ENCODE measurements at regions not wholly inside any gene's neighbourhood (a gene's known extent, or its start where the extent isn't known, plus 50 kb on each side); places are given as distances from the start of the nearest gene placed in this dataset.

- FAIRE-seq: no peak
- DNase-seq (ENCODE audit: low spot score): no peak
Observed at GRCh38 chr5:146940295-146940694, 61.7 kb upstream of the PPP2R2B start.

GRCh38 chr5:146944019-146944418 lies 65.5 kb upstream of the PPP2R2B start:
- DNase-seq (ENCODE audit: low spot score): no peak
- no peak for FAIRE-seq

- DNase-seq (ENCODE audit: low spot score) (no peak), FAIRE-seq (no peak)
Observed at GRCh38 chr5:146944764-146945616, 66.4 kb upstream of the PPP2R2B start.

- FAIRE-seq: no peak
Observed at GRCh38 chr5:146945617-146946084, 67.1 kb upstream of the PPP2R2B start.

GRCh38 chr5:146947181-146947941 lies 68.8 kb upstream of the PPP2R2B start:
- FAIRE-seq (no peak), DNase-seq (ENCODE audit: low spot score) (peak; percentile 11)

More at GRCh38 chr5:146945617-146946084, 67.1 kb upstream of the PPP2R2B start:
- DNase-seq (ENCODE audit: low spot score): no peak

- no peak for DNase-seq (ENCODE audit: low spot score)
- no peak for FAIRE-seq
Observed at GRCh38 chr5:146948666-146949065, 70.1 kb upstream of the PPP2R2B start.

- no peak for DNase-seq (ENCODE audit: low spot score)
- no peak for FAIRE-seq
Observed at GRCh38 chr5:146952168-146952567, 73.6 kb upstream of the PPP2R2B start.

- DNase-seq (ENCODE audit: low spot score) (no peak), FAIRE-seq (no peak)
Observed at GRCh38 chr5:146956217-146956616, 77.7 kb upstream of the PPP2R2B start.

GRCh38 chr5:146959360-146959759 lies 80.8 kb upstream of the PPP2R2B start:
- DNase-seq (ENCODE audit: low spot score) (no peak), FAIRE-seq (no peak)

- DNase-seq (ENCODE audit: low spot score) (peak; percentile 16), FAIRE-seq (peak; percentile 20)
Observed at GRCh38 chr5:146962801-146963355, 84.3 kb upstream of the PPP2R2B start.

- FAIRE-seq: peak; percentile 78
Observed at GRCh38 chr5:146965761-146966659, 87.5 kb upstream of the PPP2R2B start.

GRCh38 chr5:146967646-146968045 lies 89.1 kb upstream of the PPP2R2B start:
- DNase-seq (ENCODE audit: low spot score) (no peak), FAIRE-seq (no peak)

More at GRCh38 chr5:146965761-146966659, 87.5 kb upstream of the PPP2R2B start:
- peak; percentile 67 for DNase-seq (ENCODE audit: low spot score)

- no peak for DNase-seq (ENCODE audit: low spot score)
- FAIRE-seq: no peak
Observed at GRCh38 chr5:146971401-146971800, 92.8 kb upstream of the PPP2R2B start.

GRCh38 chr5:146986469-146986868 lies 107.9 kb upstream of the PPP2R2B start:
- FAIRE-seq: no peak
- no peak for DNase-seq (ENCODE audit: low spot score)

GRCh38 chr5:146993876-146994530 lies 115.4 kb upstream of the PPP2R2B start:
- FAIRE-seq: no peak
- no peak for DNase-seq (ENCODE audit: low spot score)

- no peak for DNase-seq (ENCODE audit: low spot score)
- no peak for FAIRE-seq
Observed at GRCh38 chr5:146995878-146996277, 117.3 kb upstream of the PPP2R2B start.

GRCh38 chr5:147015405-147015804 lies 136.8 kb upstream of the PPP2R2B start:
- FAIRE-seq (no peak), DNase-seq (ENCODE audit: low spot score) (no peak)

GRCh38 chr5:147017191-147017590 lies 138.6 kb upstream of the PPP2R2B start:
- no peak for FAIRE-seq

GRCh38 chr5:147017621-147018020 lies 139.1 kb upstream of the PPP2R2B start:
- FAIRE-seq: no peak
- no peak for DNase-seq (ENCODE audit: low spot score)

More at GRCh38 chr5:147017191-147017590, 138.6 kb upstream of the PPP2R2B start:
- DNase-seq (ENCODE audit: low spot score): no peak

GRCh38 chr5:147018812-147019211 lies 140.3 kb upstream of the PPP2R2B start:
- FAIRE-seq (no peak), DNase-seq (ENCODE audit: low spot score) (no peak)

Measured in urothelium cell line (cell line).